NCI-H2196 (cell line): ENCODE measurements at regions not wholly inside any gene's neighbourhood (a gene's known extent, or its start where the extent isn't known, plus 50 kb on each side); places are given as distances from the start of the nearest gene placed in this dataset.
"Not testable (repeated sequence)": the region's sequence is repeated elsewhere in the genome, so short reads cannot be mapped to it uniquely, and the experiment has no call there.

Source experiments
- DNase-seq: peaks from one replicate; lab custom pipeline; 2025; ENCODE audit not compliant: unreplicated experiment; lab: John Stamatoyannopoulos, UW

DNA sequence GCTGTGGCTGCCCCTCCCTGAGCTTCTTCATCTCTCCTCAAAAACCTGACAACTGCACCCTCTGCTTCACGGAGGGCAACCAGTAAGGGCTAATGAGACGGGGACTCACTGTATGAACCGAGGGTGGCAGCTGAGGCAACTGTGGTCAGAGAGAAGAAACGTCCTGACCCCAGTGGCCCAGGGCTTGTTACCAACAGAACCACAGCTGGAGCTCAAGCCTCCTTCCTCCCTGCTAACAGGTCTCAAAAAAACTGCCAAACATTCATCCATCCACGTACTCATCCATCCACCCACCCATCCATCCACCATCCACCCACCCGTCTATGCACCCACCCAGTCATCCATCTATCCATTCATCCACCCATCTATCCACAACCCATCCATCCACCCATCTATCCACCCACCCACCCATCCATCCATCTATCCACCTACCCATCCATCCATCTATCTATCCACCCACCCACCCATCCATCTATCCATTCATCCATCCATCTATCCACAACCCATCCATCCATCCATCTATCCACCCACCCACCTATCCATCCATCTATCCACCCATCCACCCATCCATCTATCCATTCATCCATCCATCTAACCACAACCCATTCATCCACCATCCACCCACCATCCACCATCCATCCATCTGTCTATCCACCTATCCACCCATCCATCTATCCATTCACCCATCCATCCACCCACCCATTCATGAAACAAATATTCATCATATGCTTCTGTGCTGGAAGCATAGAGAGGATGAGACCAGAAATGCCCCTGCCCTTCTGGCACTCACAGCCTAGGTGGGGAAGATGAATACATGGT is 111.7 kb downstream of the PDGFA start:
- no peak for DNase-seq

DNA sequence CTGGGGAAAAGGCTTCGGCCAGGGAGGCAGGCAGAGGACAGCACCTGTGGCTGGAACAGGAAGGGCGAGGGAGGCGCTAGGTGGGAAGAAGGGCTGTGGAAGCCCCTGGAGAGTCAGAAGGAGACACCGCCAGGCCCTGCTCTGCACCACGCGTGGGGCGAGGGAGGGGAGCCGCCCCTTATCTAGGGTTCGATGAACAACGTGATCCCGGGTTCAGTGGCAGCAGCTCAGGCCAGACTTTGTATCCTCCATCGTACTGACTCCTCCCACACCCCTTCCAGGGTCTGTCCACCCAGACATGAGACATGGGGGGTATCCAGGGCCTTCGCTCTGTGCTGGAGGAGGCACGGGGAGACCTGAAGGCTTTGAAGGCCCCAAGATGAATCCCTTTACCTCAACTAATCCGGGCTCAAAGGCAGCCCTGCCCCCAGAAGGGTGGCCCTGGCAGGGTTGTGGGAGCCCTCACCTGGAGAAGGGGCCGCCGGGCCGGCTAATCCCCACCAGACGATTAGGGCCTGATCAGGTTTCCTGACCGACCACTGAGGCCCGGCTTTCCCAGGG is 110.8 kb downstream of the PDGFA start:
- DNase-seq: no peak

DNA sequence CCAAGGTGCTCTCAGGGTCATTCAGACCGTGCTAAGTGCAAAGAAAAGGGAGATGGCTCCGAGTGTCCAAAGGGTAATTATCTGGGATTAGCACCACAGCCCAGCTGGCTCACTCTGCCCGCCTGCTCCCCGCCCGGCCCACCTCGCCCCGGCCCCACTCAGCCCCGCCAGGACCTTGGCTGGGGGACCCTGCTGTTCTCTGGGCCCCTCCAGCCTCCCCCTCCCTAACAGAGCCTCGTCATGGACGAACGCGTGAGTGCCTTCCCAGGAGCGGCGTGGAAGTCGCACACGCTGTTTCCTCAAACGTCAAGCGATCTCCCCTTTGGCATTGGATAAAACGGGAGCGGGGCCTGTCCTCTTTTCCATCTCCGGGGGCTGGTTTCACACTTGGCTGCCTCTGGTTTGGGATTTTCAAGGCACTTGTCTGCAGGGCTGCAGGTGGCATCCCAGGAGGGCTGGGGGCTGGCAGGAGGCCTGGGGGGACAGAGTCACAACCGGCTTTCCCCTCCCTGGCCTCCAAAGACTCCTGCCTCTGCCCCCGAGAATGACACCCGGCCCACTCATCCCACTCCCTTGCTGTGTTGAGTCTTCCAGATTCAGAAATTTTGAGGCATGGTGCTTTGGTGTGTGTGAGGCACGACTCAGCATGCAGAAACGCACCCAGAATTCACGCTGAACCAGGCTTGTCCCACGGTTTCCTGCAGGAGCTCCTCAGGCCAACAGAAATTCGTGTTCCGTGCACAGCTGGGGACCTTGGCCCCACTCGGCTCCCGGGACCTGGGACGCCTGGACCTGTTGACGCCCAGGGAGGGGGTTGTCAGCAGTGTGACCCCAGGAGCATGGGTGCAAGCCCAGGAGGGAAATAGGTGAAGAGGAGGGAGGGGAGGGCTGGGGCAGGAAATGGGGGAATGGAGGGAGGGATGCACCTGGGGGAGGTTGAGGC is 110.0 kb downstream of the PDGFA start:
- no peak for DNase-seq

DNA sequence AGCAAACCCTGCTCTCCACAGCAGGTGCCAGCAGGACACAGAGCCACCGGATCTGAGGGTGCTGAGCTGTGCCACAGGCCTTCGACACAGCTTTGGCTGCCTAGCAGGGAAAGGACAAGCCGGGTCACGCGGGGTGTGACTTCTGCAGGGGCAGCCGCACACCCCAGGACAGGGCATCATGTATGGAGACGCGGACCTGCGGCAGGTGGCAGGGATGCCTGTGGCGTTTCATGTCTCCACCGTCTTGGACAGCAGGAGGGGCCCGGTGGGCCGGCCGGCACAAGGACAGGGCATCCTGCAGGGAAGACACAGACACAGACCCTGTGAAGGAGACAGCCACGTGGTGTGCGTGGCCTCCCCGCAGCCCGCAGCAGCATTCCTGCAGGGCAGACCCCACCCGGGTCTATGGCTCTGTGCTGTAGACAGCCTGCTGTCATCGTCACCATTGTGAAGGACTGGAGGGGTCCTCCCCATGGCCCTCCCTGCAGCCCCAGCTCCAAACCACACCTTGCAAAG is 109.2 kb downstream of the PDGFA start:
- no peak for DNase-seq

DNA sequence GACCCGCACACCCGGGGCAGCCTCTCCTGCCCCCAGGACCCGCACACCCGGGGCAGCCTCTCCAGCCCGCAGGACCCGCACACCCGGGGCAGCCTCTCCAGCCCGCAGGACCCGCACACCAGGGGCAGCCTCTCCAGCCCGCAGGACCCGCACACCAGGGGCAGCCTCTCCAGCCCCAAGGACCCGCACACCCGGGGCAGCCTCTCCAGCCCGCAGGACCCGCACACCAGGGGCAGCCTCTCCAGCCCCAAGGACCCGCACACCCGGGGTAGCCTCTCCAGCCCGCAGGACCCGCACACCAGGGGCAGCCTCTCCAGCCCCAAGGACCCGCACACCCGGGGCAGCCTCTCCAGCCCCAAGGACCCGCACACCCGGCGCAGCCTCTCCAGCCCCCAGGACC is 108.5 kb downstream of the PDGFA start:
- not testable (repeated sequence) for DNase-seq

DNA sequence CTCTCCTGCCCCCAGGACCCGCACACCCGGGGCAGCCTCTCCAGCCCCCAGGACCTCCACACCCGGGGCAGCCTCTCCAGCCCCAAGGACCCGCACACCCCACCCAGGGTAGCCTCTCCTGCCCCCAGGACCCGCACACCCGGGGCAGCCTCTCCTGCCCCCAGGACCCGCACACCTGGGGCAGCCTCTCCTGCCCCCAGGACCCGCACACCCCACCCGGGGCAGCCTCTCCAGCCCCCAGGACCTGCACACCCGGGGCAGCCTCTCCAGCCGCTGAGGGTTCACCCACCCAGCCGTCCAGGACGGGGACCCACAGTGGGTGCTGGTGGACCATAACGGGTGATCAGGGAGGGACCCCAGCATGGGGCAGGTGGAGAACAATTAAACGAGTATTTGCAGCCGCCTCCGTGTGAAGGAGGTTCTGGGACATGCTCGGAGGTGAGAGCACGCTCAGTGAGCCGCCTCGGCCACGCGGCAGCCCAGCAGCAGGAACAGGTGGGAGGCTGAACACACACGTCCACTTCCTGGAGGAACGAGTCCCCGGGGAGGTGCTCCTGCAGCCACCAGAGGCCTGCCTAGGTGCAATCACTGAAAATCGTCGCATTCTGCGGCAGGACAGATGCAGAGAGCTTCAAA is 107.9 kb downstream of the PDGFA start:
- DNase-seq: no peak

DNA sequence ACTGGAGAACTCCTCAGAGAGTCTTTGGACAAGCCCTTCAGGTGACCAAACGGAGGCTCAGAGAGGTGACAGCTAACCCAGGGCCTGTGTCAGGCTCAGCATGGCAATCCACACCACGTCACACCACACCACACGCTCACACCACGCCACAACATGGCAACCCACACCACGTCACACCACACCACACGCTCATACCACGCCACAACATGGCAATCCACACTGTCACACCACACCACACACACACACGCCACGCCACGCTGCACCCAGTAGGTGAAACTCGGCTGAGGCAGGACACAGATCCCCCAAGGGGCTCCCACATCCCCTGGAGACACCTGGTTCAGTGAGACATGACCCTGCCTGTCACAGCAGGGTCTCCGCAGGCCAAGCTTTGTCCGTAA is 107.3 kb downstream of the PDGFA start:
- DNase-seq: no peak

DNA sequence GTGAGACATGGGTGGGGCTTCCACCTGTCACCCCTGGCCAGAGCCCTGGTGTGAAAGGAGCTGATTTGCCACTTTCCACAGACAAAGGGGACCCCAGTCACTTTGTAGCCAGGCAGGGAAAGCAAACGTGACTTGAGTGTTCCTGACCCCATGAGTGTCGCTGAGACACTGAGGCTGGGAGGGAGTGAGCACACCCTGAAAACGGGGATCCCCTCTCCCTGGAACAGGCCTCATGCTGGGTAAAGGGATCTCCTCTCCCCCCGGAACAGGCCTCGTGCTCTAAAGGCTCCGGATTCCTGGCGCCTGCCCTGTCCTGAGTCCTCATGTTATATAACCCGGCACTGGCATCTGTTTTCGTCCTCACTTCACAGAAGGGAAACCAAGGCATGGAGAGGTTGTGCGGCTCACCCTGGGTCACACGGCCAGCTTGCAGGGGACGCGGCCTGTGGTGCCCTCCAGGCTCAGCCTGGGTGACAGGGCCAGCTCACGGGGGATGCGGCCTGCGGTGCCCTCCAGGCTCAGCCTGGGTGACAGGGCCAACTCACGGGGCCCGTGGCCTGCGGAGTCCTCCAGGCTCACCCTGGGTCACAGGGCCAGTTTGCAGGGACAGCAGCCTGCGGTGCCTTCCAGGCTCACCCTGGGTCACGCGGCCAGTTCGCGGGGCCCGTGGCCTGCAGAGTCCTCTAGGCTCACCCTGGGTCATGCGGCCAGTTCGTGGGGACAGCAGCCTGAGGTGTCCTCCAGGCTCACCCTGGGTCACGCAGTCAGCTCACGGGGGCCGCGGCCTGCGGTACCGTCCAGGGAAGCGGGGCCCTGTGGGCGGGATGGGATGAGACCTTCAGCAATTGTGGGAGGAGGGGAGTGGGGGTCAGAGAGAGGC is 104.7 kb downstream of the PDGFA start:
- no peak for DNase-seq

DNA sequence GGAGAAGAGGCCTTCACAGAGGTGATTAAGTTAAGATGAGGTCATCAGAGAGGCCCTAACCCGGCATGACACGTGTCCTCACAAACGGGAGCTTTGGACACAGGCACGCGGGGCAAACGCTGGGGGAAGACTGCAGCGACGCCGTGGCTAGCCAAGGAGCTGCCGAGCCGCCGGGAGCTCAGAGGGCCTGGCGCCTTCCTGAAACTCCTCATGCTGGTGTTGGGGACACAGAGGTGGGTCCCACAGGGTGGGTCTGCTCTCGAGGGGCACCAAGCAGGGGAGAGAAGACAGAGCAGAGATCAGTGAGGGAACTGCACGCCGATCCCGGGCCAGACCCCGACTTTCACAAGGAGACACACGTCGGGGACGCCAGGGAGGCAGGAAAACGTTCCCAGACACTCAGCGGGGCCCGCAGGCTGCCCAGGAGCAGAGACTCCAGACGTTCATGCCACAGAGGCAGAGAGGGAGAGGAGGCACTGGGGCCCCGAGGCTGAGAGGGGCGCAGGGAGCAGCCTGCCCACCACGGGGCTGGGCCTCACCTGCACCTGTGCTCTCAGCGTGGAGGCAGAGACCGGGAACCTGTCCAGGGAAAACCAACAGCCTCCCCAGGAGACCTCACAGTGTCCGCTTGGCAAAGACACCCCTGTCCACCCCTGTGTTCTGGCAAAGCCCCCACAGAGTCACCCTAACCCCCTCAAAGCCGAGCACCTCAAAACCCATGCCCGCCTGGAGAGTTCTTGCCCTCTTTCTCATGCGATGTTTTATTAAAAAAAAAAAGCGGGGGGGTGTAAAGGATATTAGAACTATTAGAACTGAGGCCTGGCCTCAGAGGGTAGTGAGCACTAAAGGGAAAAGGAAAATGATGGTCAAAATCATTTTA is 103.8 kb downstream of the PDGFA start:
- DNase-seq: no peak

DNA sequence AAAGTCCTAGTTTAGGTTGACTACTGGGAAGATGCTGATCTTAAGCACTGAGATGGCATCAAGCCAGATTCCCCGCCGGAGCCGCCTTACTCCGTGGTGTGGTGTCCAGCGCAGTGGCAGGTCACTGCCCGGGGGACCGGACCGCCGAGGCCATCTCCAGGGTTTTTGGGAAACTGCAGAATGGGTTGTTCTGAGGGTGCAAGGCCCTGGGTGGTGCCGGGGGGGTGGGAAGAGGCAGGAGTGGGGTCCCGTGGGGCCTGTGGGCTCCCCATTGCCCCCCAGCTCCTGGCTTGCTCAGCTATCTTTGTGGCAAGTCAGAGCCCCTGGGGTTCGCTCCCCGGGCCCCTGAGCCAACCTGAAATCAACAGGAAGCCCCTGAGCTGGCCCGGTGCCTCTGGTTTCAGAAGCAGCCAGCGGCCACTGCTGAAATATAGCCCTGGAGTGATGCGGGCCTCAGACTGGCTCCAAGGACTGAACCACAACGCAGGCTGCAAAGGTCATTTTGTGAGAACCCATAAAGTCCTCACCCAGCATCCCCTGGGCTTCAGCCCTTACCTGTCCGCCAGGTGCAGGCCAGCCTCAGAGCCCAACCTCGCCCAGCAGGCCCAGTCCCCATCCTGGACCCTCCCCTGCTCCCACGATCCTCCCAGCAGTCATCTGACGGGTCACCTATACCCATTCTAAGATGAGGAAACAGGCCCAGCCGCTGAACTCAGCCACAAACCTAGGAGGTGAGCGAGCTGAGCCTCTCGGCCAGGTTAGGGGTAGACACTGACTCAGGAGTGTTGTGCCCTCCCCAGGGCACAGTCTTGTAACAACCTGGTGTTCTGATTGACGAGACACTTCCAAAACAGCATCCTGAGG is 102.7 kb downstream of the PDGFA start:
- DNase-seq: no peak

DNA sequence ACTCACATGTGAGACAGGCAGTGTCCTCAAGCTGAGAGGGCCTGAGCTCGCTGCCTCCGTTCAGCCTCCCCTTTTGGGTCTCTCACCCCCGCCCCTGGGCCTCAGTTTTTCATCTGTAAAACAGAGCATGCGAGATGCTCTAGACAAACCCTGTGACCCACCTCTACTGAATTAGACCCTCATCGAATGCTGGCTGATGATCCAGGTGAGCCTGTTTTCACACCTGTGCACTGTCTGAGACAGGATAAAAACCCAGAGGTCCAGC is 102.1 kb downstream of the PDGFA start:
- no peak for DNase-seq

DNA sequence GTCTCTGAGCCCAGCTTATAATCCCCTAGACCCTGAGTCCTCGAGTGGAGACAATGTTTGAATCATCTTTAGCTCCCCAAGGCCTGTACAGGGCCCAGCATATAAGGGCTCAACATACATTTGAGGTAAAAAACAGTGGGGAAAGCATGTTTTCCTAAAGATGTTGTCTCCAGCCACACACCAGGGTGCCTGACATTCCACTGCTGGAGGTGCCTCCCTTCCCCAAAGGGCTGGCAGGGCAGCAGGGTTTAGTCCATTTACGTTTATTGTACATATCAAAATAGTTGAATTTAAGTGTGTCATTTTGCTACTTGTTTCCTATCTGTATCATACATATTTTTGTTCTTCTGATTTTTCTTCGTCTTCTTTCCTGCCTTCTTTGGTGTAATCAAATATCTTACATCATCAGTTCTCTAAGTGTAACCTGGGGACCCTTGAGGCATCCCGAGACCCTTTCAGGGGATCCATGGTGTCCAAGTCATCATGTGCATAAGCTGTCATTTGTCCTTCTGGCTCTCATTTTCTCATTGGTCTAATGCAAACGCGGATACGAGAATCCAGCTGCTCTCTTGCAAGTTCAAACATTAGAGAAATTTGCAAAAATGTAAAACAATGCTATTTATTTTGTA is 101.6 kb downstream of the PDGFA start:
- no peak for DNase-seq

DNA sequence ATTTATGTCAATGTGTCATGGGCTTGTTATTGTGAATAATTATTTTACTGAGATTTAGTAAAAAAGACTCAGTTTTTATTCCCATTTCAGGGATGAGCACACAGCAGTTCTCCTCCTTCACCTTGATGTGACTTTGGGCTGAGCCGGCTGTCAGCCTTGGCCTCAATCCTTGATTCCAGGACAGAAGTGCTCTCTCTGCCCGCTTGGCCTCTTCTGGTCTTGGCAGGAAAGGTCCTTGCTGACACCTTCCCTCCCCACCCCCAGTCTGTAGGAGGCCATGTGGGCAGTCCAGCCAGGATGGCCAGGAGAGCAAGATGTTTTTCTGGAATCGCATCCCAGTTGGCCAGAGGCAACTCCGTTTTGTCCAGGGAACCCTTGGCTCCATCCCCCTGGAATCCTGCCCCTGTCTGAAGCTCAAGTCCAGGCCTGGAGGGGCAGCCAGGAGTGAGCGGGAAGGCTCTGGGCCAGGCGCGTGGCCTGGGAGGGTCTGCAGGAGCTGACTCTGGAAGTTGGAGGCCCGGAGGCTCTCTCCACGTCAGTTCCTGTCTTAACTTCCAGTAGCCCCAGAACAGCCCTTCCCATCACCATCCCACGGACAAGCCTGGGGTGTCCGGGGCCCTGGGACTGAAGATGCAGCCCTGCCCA is 100.9 kb downstream of the PDGFA start:
- DNase-seq: no peak

DNA sequence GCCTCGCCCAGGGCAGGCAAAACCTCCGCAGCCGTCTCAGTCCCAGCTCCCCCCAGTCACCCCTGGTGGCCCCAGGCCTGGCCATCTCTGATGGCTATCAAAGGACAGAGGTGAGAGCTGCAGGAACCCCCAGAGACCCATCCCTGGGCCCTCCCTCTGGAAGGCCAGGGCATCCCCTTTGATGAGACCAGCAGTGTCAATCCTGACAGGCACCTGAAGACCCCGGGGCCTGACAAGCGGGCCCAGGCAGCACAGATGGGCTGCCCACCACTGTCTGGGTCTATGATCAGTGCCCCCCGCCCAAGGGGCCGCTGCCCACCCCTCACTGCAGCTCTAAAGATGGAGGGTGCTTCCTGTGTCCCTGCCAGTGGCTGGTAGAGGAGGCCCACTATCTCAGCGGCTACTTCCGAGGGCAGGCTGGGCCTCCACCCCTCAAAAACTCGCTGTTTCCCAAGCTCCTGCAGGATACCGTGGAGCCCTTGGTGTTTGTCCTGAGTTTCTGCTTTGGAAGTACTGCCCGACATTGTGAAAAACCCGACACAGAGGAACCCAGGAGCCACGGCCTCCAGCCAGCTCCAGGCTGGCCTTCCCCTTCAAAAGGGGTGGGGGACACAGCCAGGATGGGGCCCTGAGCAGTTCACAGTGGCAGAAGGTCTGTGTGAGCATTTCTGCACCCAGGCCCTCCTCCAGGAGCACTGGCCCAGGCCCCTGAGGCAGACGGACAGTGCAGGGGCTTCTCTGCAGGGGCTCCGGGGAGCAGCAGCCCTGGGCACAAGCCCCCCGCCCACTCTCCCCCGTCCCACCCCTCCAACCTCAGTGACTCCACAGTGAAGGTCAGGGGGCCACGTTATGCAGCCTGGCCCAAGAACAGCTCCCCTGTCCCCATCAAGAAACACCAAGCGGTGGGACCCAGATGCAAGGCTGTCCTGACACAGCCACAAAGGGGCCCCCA is 99.2 kb downstream of the PDGFA start:
- no peak for DNase-seq

DNA sequence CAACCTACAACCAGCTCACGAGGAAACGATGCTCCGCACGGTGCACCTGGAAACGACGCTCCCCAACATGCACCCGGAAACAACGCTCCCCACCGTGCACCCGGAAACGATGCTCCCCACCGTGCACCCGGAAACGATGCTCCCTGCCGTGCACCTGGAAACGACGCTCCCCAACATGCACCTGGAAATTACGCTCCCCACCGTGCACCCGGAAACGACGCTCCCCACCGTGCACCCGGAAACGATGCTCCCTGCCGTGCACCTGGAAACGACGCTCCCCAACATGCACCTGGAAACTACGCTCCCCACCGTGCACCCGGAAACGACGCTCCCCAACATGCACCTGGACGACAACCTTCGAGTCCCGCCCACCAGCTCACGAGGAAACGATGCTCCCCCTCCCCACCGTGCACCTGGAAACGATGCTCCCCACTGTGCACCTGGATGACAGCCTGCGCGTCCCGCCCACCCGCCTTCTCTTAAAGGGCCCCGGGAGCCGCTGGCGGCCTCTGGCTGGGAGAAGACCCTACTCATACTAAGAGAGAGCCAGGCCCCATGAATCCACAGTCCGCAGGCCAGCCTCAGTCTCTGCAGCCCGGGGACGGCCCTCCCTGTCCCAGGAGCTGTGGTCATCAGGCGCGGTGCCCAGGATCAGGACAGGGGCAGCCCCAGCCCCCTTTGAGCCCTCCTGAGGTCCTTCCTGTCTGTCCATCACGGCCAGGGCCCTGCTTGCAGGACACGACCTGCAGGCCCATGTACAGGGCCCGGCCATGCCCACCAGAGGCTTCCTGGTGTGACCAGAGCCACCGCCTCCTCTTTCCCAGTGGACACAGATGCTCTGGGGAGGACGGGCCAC is 98.3 kb downstream of the PDGFA start:
- DNase-seq: no peak
